ENCODE measurements at regions not wholly inside any gene's neighbourhood (a gene's known extent, or its start where the extent isn't known, plus 50 kb on each side); places are given as distances from the start of the nearest gene placed in this dataset.
"Not testable (repeated sequence)": the region's sequence is repeated elsewhere in the genome, so short reads cannot be mapped to it uniquely, and the experiment has no call there.

- intact Hi-C loops (cut with DNase I): no loop called here
- DNase-seq (no peak), ATAC-seq (ENCODE audit: poor library complexity) (no peak)
Observed at GRCh38 chr5:40271476-40271875, 408.2 kb upstream of the PTGER4 start.

GRCh38 chr5:40270274-40270845 lies 409.4 kb upstream of the PTGER4 start:
- intact Hi-C loops (cut with DNase I): no loop called here
- DNase-seq (no peak), ATAC-seq (ENCODE audit: poor library complexity) (no peak)

GRCh38 chr5:40268088-40268487 lies 411.6 kb upstream of the PTGER4 start:
- intact Hi-C loops (cut with DNase I): no loop called here
- no peak for ATAC-seq (ENCODE audit: poor library complexity)
- no peak for DNase-seq

GRCh38 chr5:40266952-40267351 lies 412.8 kb upstream of the PTGER4 start:
- DNase-seq (no peak), ATAC-seq (ENCODE audit: poor library complexity) (no peak)
- intact Hi-C loops (cut with DNase I): no loop called here

- ATAC-seq (ENCODE audit: poor library complexity) (no peak), DNase-seq (no peak)
- intact Hi-C loops (cut with DNase I): no loop called here
Observed at GRCh38 chr5:40261984-40262383, 417.7 kb upstream of the PTGER4 start.

- DNase-seq (peak; percentile 66), ATAC-seq (ENCODE audit: poor library complexity) (no peak)
Observed at GRCh38 chr5:40260361-40260760, 419.4 kb upstream of the PTGER4 start.

GRCh38 chr5:40258222-40258621 lies 421.5 kb upstream of the PTGER4 start:
- intact Hi-C loops (cut with DNase I): no loop called here
- ATAC-seq (ENCODE audit: poor library complexity) (peak; percentile 48), DNase-seq (no peak)

More at GRCh38 chr5:40260361-40260760, 419.4 kb upstream of the PTGER4 start:
- intact Hi-C loops (cut with DNase I): no loop called here

GRCh38 chr5:40240671-40241070 lies 439.0 kb upstream of the PTGER4 start:
- intact Hi-C loops (cut with DNase I): no loop called here
- ATAC-seq (ENCODE audit: poor library complexity): no peak

GRCh38 chr5:40240111-40240510 lies 439.6 kb upstream of the PTGER4 start:
- ATAC-seq (ENCODE audit: poor library complexity): no peak
- intact Hi-C loops (cut with DNase I): no loop called here
- DNase-seq: no peak

More at GRCh38 chr5:40240671-40241070, 439.0 kb upstream of the PTGER4 start:
- DNase-seq: no peak

GRCh38 chr5:40238066-40238745 lies 441.5 kb upstream of the PTGER4 start:
- intact Hi-C loops (cut with DNase I): no loop called here
- no peak for ATAC-seq (ENCODE audit: poor library complexity)
- DNase-seq: no peak

GRCh38 chr5:40235471-40236400 lies 444.0 kb upstream of the PTGER4 start:
- DNase-seq: no peak
- ATAC-seq (ENCODE audit: poor library complexity): no peak
- intact Hi-C loops (cut with DNase I): no loop called here

GRCh38 chr5:40233268-40233667 lies 446.4 kb upstream of the PTGER4 start:
- intact Hi-C loops (cut with DNase I): no loop called here
- DNase-seq (no peak), ATAC-seq (ENCODE audit: poor library complexity) (no peak)

- ATAC-seq (ENCODE audit: poor library complexity): no peak
- DNase-seq: no peak
- intact Hi-C loops (cut with DNase I): no loop called here
Observed at GRCh38 chr5:40227931-40228330, 451.8 kb upstream of the PTGER4 start.

- ATAC-seq (ENCODE audit: poor library complexity) (no peak), DNase-seq (no peak)
- intact Hi-C loops (cut with DNase I): no loop called here
Observed at GRCh38 chr5:40227366-40227765, 452.3 kb upstream of the PTGER4 start.

- ATAC-seq (ENCODE audit: poor library complexity) (no peak), DNase-seq (no peak)
- intact Hi-C loops (cut with DNase I): no loop called here
Observed at GRCh38 chr5:40226906-40227305, 452.8 kb upstream of the PTGER4 start.

- DNase-seq; ATAC-seq (ENCODE audit: poor library complexity); intact Hi-C loops (cut with DNase I): not testable (repeated sequence)
Observed at GRCh38 chr5:40225147-40225546, 454.6 kb upstream of the PTGER4 start.

GRCh38 chr5:40224421-40224820 lies 455.3 kb upstream of the PTGER4 start:
- ATAC-seq (ENCODE audit: poor library complexity) (no peak), DNase-seq (no peak)
- intact Hi-C loops (cut with DNase I): no loop called here

- intact Hi-C loops (cut with DNase I): no loop called here
- ATAC-seq (ENCODE audit: poor library complexity): no peak
Observed at GRCh38 chr5:40223884-40224402, 455.8 kb upstream of the PTGER4 start.

GRCh38 chr5:40221796-40222195 lies 457.9 kb upstream of the PTGER4 start:
- DNase-seq: no peak
- intact Hi-C loops (cut with DNase I): no loop called here
- no peak for ATAC-seq (ENCODE audit: poor library complexity)

More at GRCh38 chr5:40223884-40224402, 455.8 kb upstream of the PTGER4 start:
- no peak for DNase-seq
